ENCODE measurements at regions not wholly inside any gene's neighbourhood (a gene's known extent, or its start where the extent isn't known, plus 50 kb on each side); places are given as distances from the start of the nearest gene placed in this dataset.

DNA sequence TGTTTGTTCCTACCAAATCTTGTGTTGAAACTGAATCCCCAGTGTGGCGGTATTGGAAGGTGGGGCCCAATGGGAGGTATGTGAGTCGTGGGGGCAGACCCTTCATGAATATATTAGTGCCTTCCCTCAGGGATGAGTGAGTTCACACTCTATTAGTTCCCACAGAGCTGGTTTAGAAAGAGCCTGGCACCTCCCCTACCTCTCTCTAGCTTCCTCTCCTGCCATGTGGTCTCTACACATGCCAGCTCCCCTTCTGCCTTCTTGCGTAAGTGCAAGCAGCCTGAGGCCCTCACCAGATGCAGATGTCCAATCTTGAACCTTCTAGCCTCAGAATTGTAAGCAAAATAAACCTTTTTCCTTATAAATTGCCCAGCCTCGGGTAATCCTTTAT lies 105.8 kb downstream of the SPTSSA start:
- Histone ChIP-seq H3K36me3 (ENCODE audit: control insufficient read depth in 1 of 2, insufficient read depth in 2 of 2, low read depth in 1 of 2, low read length in 2 of 2) (no peaks in the 10 kb centered on the region), H3K18ac (ENCODE audit: low read depth in 1 of 2, low read length in 2 of 2) (peak overlapping the region in 1 of 2 experiments; percentile 52), H3K4me3 (ENCODE audit: insufficient read depth in 1 of 2, low read depth in 1 of 2, low read length in 2 of 2) (no peak overlapping the region), H3K4ac (ENCODE audit: low read depth in 1 of 2, low read length in 2 of 2) (no peak overlapping the region), H3K27ac (ENCODE audit: low read length, poor library complexity, severe bottlenecking) (no peak overlapping the region), H3K27me3 (ENCODE audit: control insufficient read depth in 1 of 2, insufficient read depth in 1 of 2, low read length in 2 of 2) (no peaks in the 10 kb centered on the region), H3K4me1 (ENCODE audit: control insufficient read depth, insufficient read depth, low read depth, low read length) (peaks cover 2% of the 10 kb centered on the region), H2BK120ac (ENCODE audit: low read depth, low read length) (no peak overlapping the region), H3K79me1 (replicated peaks; ENCODE audit: low read length, poor library complexity, severe bottlenecking) (no peaks in the 10 kb centered on the region), H2BK12ac (ENCODE audit: low read length in 2 of 2) (peak overlapping the region in 1 of 2 experiments; percentile 72), H2AK5ac (ENCODE audit: low read length, severe bottlenecking) (no peak overlapping the region), H2AFZ (ENCODE audit: low read depth, low read length) (peak overlapping the region; percentile 53), H3K9me3 (ENCODE audit: control insufficient read depth, low read length) (no peaks in the 10 kb centered on the region), H4K91ac (ENCODE audit: low read length) (no peak overlapping the region), H3K14ac (ENCODE audit: low read length in 2 of 2) (peak overlapping the region in 1 of 2 experiments; percentile 84), H2BK5ac (ENCODE audit: low read depth, low read length, poor library complexity, severe bottlenecking) (no peak overlapping the region), H3K9ac (ENCODE audit: low read length) (peak overlapping the region; percentile 62), H3K23ac (ENCODE audit: low read length in 2 of 2) (no peak overlapping the region), H4K8ac (ENCODE audit: low read length) (no peak overlapping the region), H3K4me2 (ENCODE audit: low read length, poor library complexity, severe bottlenecking) (no peak overlapping the region), H2BK15ac (ENCODE audit: low read depth, poor library complexity, severe bottlenecking) (no peak overlapping the region)
- WGBS, result 88% methylated on average over 3 of the region's 4 CpGs
- DNase-seq, result peak; percentile 62

- Histone ChIP-seq H3K9ac (ENCODE audit: low read length) (peak overlapping the region; percentile 62), H3K9me3 (ENCODE audit: control insufficient read depth, low read length) (no peaks in the 10 kb centered on the region), H3K27ac (ENCODE audit: low read length, poor library complexity, severe bottlenecking) (no peak overlapping the region), H3K4me1 (ENCODE audit: control insufficient read depth, insufficient read depth, low read depth, low read length) (peaks cover 2% of the 10 kb centered on the region), H2BK15ac (ENCODE audit: low read depth, poor library complexity, severe bottlenecking) (no peak overlapping the region), H3K27me3 (ENCODE audit: control insufficient read depth in 1 of 2, insufficient read depth in 1 of 2, low read length in 2 of 2) (no peaks in the 10 kb centered on the region), H3K4me2 (ENCODE audit: low read length, poor library complexity, severe bottlenecking) (no peak overlapping the region), H2BK120ac (ENCODE audit: low read depth, low read length) (peak overlapping the region; percentile 77), H2AK5ac (ENCODE audit: low read length, severe bottlenecking) (no peak overlapping the region), H2AFZ (ENCODE audit: low read depth, low read length) (no peak overlapping the region), H3K4me3 (ENCODE audit: insufficient read depth in 1 of 2, low read depth in 1 of 2, low read length in 2 of 2) (no peak overlapping the region), H3K4ac (ENCODE audit: low read depth in 1 of 2, low read length in 2 of 2) (no peak overlapping the region), H2BK5ac (ENCODE audit: low read depth, low read length, poor library complexity, severe bottlenecking) (no peak overlapping the region), H4K8ac (ENCODE audit: low read length) (peak overlapping the region; percentile 12), H3K14ac (ENCODE audit: low read length in 2 of 2) (no peak overlapping the region), H3K79me1 (replicated peaks; ENCODE audit: low read length, poor library complexity, severe bottlenecking) (no peaks in the 10 kb centered on the region), H4K91ac (ENCODE audit: low read length) (no peak overlapping the region), H2BK12ac (ENCODE audit: low read length in 2 of 2) (peak overlapping the region; percentile 3 to 18), H3K18ac (ENCODE audit: low read depth in 1 of 2, low read length in 2 of 2) (no peak overlapping the region), H3K23ac (ENCODE audit: low read length in 2 of 2) (no peak overlapping the region), H3K36me3 (ENCODE audit: control insufficient read depth in 1 of 2, insufficient read depth in 2 of 2, low read depth in 1 of 2, low read length in 2 of 2) (no peaks in the 10 kb centered on the region)
- WGBS, result 64% methylated on average over 2 of the region's 2 CpGs
- DNase-seq, result peak; percentile 71
Measured at GRCh38 chr14:34355584-34356263, 106.3 kb downstream of the SPTSSA start.

DNA sequence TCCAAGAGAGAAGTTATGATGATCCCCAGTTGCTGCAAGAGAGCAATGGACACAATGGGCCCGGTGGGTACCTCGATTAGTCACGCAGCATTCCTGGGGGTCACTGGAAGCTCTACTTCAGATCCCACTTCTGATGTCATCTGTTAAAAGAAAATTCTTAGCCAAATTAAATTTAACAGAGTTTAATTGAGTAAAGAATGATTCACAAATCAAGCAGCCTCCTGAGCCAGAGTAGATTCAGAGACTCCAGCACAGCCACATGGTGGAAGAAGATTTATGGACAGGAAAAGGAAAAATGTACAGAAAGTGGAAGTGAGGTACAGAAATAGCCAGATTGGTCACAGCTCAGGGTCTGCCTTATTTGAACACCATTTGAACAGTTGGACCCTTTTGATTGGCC lies 107.5 kb downstream of the SPTSSA start:
- Histone ChIP-seq H4K91ac (ENCODE audit: low read length) (no peak overlapping the region), H3K9me3 (ENCODE audit: control insufficient read depth, low read length) (no peaks in the 10 kb centered on the region), H2AK5ac (ENCODE audit: low read length, severe bottlenecking) (no peak overlapping the region), H4K8ac (ENCODE audit: low read length) (no peak overlapping the region), H3K14ac (ENCODE audit: low read length in 2 of 2) (no peak overlapping the region), H3K4me3 (ENCODE audit: insufficient read depth in 1 of 2, low read depth in 1 of 2, low read length in 2 of 2) (no peak overlapping the region), H3K4me1 (ENCODE audit: control insufficient read depth, insufficient read depth, low read depth, low read length) (peaks cover 2% of the 10 kb centered on the region), H3K4ac (ENCODE audit: low read depth in 1 of 2, low read length in 2 of 2) (no peak overlapping the region), H2BK12ac (ENCODE audit: low read length in 2 of 2) (no peak overlapping the region), H2BK5ac (ENCODE audit: low read depth, low read length, poor library complexity, severe bottlenecking) (no peak overlapping the region), H3K27me3 (ENCODE audit: control insufficient read depth in 1 of 2, insufficient read depth in 1 of 2, low read length in 2 of 2) (no peaks in the 10 kb centered on the region), H3K23ac (ENCODE audit: low read length in 2 of 2) (no peak overlapping the region), H3K79me1 (replicated peaks; ENCODE audit: low read length, poor library complexity, severe bottlenecking) (no peaks in the 10 kb centered on the region), H3K36me3 (ENCODE audit: control insufficient read depth in 1 of 2, insufficient read depth in 2 of 2, low read depth in 1 of 2, low read length in 2 of 2) (no peaks in the 10 kb centered on the region), H2AFZ (ENCODE audit: low read depth, low read length) (no peak overlapping the region), H2BK15ac (ENCODE audit: low read depth, poor library complexity, severe bottlenecking) (no peak overlapping the region), H3K18ac (ENCODE audit: low read depth in 1 of 2, low read length in 2 of 2) (no peak overlapping the region), H2BK120ac (ENCODE audit: low read depth, low read length) (no peak overlapping the region), H3K4me2 (ENCODE audit: low read length, poor library complexity, severe bottlenecking) (no peak overlapping the region), H3K27ac (ENCODE audit: low read length, poor library complexity, severe bottlenecking) (no peak overlapping the region), H3K9ac (ENCODE audit: low read length) (peak overlapping the region; percentile 62)
- WGBS, result 95% methylated on average over 3 of the region's 3 CpGs
- peak; percentile 20 for DNase-seq

- Histone ChIP-seq H2BK15ac (ENCODE audit: low read depth, poor library complexity, severe bottlenecking) (no peak overlapping the region), H3K23ac (ENCODE audit: low read length in 2 of 2) (no peak overlapping the region), H4K91ac (ENCODE audit: low read length) (no peak overlapping the region), H3K14ac (ENCODE audit: low read length in 2 of 2) (no peak overlapping the region), H2AFZ (ENCODE audit: low read depth, low read length) (no peak overlapping the region), H2BK5ac (ENCODE audit: low read depth, low read length, poor library complexity, severe bottlenecking) (no peak overlapping the region), H2BK12ac (ENCODE audit: low read length in 2 of 2) (no peak overlapping the region), H3K4ac (ENCODE audit: low read depth in 1 of 2, low read length in 2 of 2) (no peak overlapping the region), H3K9me3 (ENCODE audit: control insufficient read depth, low read length) (no peaks in the 10 kb centered on the region), H3K4me3 (ENCODE audit: insufficient read depth in 1 of 2, low read depth in 1 of 2, low read length in 2 of 2) (no peak overlapping the region), H4K8ac (ENCODE audit: low read length) (no peak overlapping the region), H3K4me1 (ENCODE audit: control insufficient read depth, insufficient read depth, low read depth, low read length) (no peaks in the 10 kb centered on the region), H3K36me3 (ENCODE audit: control insufficient read depth in 1 of 2, insufficient read depth in 2 of 2, low read depth in 1 of 2, low read length in 2 of 2) (no peaks in the 10 kb centered on the region), H3K18ac (ENCODE audit: low read depth in 1 of 2, low read length in 2 of 2) (no peak overlapping the region), H3K9ac (ENCODE audit: low read length) (no peak overlapping the region), H2BK120ac (ENCODE audit: low read depth, low read length) (no peak overlapping the region), H3K79me1 (replicated peaks; ENCODE audit: low read length, poor library complexity, severe bottlenecking) (no peaks in the 10 kb centered on the region), H2AK5ac (ENCODE audit: low read length, severe bottlenecking) (no peak overlapping the region), H3K4me2 (ENCODE audit: low read length, poor library complexity, severe bottlenecking) (no peak overlapping the region), H3K27me3 (ENCODE audit: control insufficient read depth in 1 of 2, insufficient read depth in 1 of 2, low read length in 2 of 2) (no peaks in the 10 kb centered on the region), H3K27ac (ENCODE audit: low read length, poor library complexity, severe bottlenecking) (no peak overlapping the region)
- DNase-seq, result no peak
- 100% methylated on average over 5 of the region's 6 CpGs for WGBS
Measured at GRCh38 chr14:34350903-34351302, 111.1 kb downstream of the SPTSSA start.

Measured in mesenchymal stem cell (in vitro differentiated cells and primary cell).